CD4-positive, alpha-beta T cell (primary cell): ENCODE measurements at regions not wholly inside any gene's neighbourhood (a gene's known extent, or its start where the extent isn't known, plus 50 kb on each side); places are given as distances from the start of the nearest gene placed in this dataset.

Experiments used
- ATAC-seq: fragments of 200-7000 bp; cut with Tn5 transposase; one replicate; pipeline ENCODE4 v1.10.0; 2022; ENCODE audit warnings: mild to moderate bottlenecking; ENCODE audit not compliant: poor library complexity
- CTCF ChIA-PET: fragments of 350-600 bp; sonication (Branson Sonifier 250); formaldehyde crosslinking; loops from one replicate; lab custom pipeline; 2021; ENCODE audit warnings: antibody characterized with exemption, inconsistent platforms; lab: Charles Lee
- POLR2A ChIA-PET: fragments of 350-600 bp; sonication (Branson Sonifier 250); formaldehyde crosslinking; loops from one replicate; lab custom pipeline; 2021; ENCODE audit warnings: antibody characterized with exemption, inconsistent platforms; lab: Charles Lee
- DNase-seq, 14 experiments: peaks; one replicate each; pipeline ENCODE4 v3.0.0-alpha.2; 2013 to 2020; ENCODE audit warnings: mixed read lengths in 2 of 14
- H3K27ac ChIP-seq, 2 donors: one replicate each; pipeline versions ENCODE4 v1.5.1 to v1.7.0; 2013; ENCODE audit warnings: low read length in 2 of 2, low read depth in 1 of 2, mild to moderate bottlenecking in 1 of 2
- H3K27me3 ChIP-seq, 2 experiments: 1 replicate in 1 of 2; 2 replicates in 1 of 2; pipeline versions ENCODE4 v1.6.1 to v1.7.0; 2013; ENCODE audit warnings: low read length in 2 of 2, control low read depth in 1 of 2, mild to moderate bottlenecking in 1 of 2, moderate library complexity in 1 of 2; ENCODE audit not compliant: insufficient read depth in 2 of 2, control insufficient read depth in 1 of 2
- H3K36me3 ChIP-seq: one replicate; pipeline ENCODE4 v1.6.1; 2013; ENCODE audit warnings: low read length, control low read depth; ENCODE audit not compliant: insufficient read depth
- H3K4me1 ChIP-seq: one replicate; pipeline ENCODE4 v1.6.1; 2013; ENCODE audit warnings: low read length, control low read depth; ENCODE audit not compliant: insufficient read depth
- H3K4me3 ChIP-seq: one replicate; pipeline ENCODE4 v1.5.1; 2013; ENCODE audit warnings: mild to moderate bottlenecking, low read length, moderate library complexity
- H3K9me3 ChIP-seq, 2 experiments: 1 replicate in 1 of 2; 2 replicates in 1 of 2; pipeline versions ENCODE4 v1.6.1 to v1.7.0; 2013; ENCODE audit warnings: low read length in 2 of 2, mild to moderate bottlenecking in 2 of 2, control low read depth in 1 of 2, moderate library complexity in 1 of 2; ENCODE audit not compliant: control insufficient read depth in 1 of 2, insufficient read depth in 1 of 2
- H3K27ac Mint-ChIP-seq: one replicate; pipeline ENCODE4 v1.8.0; 2020; ENCODE audit warnings: mixed read lengths
- H3K27me3 Mint-ChIP-seq: one replicate; pipeline ENCODE4 v1.8.0; 2021; ENCODE audit warnings: mixed read lengths
- H3K36me3 Mint-ChIP-seq: one replicate; pipeline ENCODE4 v1.8.0; 2021; ENCODE audit warnings: low read depth, mixed read lengths
- H3K4me1 Mint-ChIP-seq: one replicate; pipeline ENCODE4 v1.8.0; 2021; ENCODE audit warnings: low read depth, mixed read lengths
- H3K4me3 Mint-ChIP-seq: one replicate; pipeline ENCODE4 v1.8.0; 2020; ENCODE audit warnings: mild to moderate bottlenecking, mixed read lengths
- H3K9me3 Mint-ChIP-seq: one replicate; pipeline ENCODE4 v1.8.0; 2020; ENCODE audit warnings: mixed read lengths
- intact Hi-C, 2 experiments: fragments of 100-400 bp; cut with DNase I in 1 of 2; cut with micrococcal nuclease in 1 of 2; formaldehyde crosslinking; loops; one replicate each; pipeline versions ENCODE4 v1.15.1 to v1.9.0; 2023 to 2025; cut with DNase I, micrococcal nuclease
- TF ChIP-seq, protein P1 (sequence below): fragments of 200-600 bp; IDR thresholded peaks from one replicate; pipeline ENCODE4 v1.8.0; 2022; ENCODE audit warnings: antibody characterized with exemption, mild to moderate bottlenecking

DNA sequence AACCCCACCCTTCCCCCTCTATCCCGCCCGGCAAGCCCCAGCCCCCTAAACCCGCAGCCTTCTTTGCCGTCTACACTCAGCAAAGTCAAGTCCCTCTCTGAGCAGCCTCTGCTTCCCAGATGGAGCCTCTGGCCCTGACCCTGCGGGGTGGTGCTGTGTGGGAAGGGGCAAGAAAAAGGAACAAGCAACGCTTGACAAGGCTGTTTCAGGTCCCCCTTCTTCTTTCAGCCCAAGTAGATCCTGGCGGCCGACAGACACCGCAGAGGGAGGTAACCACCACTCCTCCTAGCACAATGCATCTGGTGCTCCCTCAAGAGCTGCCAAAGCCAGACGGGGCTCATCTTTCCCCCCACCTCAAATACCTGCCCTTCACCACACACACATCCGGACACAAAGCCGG, 178.3 kb downstream of the ENGASE start:
- peaks cover 43% of the 10 kb centered on the region for H3K27me3 Mint-ChIP-seq
- Histone ChIP-seq H3K9me3 (no peaks in the 10 kb centered on the region), H3K4me3 (no peak overlapping the region), H3K36me3 (no peaks in the 10 kb centered on the region), H3K27me3 (peaks cover 18 to 22% of the 10 kb centered on the region in 2 experiments), H3K27ac (no peak overlapping the region), H3K4me1 (no peaks in the 10 kb centered on the region)
- H3K36me3 Mint-ChIP-seq, result no peaks in the 10 kb centered on the region
- ATAC-seq, result no peak
- DNase-seq, result no peak
- intact Hi-C loops, result no loop called here
- TF ChIP-seq, protein P1, sequence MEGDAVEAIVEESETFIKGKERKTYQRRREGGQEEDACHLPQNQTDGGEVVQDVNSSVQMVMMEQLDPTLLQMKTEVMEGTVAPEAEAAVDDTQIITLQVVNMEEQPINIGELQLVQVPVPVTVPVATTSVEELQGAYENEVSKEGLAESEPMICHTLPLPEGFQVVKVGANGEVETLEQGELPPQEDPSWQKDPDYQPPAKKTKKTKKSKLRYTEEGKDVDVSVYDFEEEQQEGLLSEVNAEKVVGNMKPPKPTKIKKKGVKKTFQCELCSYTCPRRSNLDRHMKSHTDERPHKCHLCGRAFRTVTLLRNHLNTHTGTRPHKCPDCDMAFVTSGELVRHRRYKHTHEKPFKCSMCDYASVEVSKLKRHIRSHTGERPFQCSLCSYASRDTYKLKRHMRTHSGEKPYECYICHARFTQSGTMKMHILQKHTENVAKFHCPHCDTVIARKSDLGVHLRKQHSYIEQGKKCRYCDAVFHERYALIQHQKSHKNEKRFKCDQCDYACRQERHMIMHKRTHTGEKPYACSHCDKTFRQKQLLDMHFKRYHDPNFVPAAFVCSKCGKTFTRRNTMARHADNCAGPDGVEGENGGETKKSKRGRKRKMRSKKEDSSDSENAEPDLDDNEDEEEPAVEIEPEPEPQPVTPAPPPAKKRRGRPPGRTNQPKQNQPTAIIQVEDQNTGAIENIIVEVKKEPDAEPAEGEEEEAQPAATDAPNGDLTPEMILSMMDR, result no peak
- H3K9me3 Mint-ChIP-seq, result no peaks in the 10 kb centered on the region
- H3K4me3 Mint-ChIP-seq, result no peak overlapping the region
- no peak overlapping the region for H3K27ac Mint-ChIP-seq
- no peaks in the 10 kb centered on the region for H3K4me1 Mint-ChIP-seq
- ChIA-PET CTCF (no interaction called here), POLR2A (no interaction called here)

DNA sequence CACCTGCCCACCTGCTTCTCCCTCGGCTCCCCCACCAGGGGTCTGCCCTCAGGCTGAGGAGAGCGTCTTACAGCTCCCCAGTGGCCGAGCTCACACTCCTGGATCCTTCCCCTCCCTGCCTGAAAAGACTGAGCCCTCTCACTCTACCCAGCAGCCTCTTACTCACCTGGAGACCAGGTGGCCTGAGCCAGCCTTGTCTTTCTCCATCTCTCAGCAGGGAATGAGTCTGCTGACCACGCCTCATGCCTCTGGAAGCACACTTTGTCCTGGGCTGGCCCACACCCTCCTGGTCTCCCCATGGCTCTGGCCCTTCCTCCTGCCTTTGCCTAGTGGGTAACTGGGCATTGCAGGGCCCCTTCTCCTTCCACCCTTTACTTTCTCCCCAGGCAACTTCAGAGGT, 177.2 kb downstream of the ENGASE start:
- DNase-seq (no peak), ATAC-seq (no peak)
- H3K9me3 Mint-ChIP-seq, result no peaks in the 10 kb centered on the region
- ChIA-PET CTCF (no interaction called here), POLR2A (no interaction called here)
- intact Hi-C loops, result no loop called here
- TF ChIP-seq, protein P1, result no peak
- H3K27ac Mint-ChIP-seq, result no peak overlapping the region
- H3K4me1 Mint-ChIP-seq, result no peaks in the 10 kb centered on the region
- Histone ChIP-seq H3K27ac (no peak overlapping the region), H3K9me3 (no peaks in the 10 kb centered on the region), H3K4me1 (no peaks in the 10 kb centered on the region), H3K27me3 (peaks cover 21 to 22% of the 10 kb centered on the region in 2 experiments), H3K4me3 (no peak overlapping the region), H3K36me3 (no peaks in the 10 kb centered on the region)
- H3K27me3 Mint-ChIP-seq, result peaks cover 45% of the 10 kb centered on the region
- H3K36me3 Mint-ChIP-seq, result no peaks in the 10 kb centered on the region
- no peak overlapping the region for H3K4me3 Mint-ChIP-seq

DNA sequence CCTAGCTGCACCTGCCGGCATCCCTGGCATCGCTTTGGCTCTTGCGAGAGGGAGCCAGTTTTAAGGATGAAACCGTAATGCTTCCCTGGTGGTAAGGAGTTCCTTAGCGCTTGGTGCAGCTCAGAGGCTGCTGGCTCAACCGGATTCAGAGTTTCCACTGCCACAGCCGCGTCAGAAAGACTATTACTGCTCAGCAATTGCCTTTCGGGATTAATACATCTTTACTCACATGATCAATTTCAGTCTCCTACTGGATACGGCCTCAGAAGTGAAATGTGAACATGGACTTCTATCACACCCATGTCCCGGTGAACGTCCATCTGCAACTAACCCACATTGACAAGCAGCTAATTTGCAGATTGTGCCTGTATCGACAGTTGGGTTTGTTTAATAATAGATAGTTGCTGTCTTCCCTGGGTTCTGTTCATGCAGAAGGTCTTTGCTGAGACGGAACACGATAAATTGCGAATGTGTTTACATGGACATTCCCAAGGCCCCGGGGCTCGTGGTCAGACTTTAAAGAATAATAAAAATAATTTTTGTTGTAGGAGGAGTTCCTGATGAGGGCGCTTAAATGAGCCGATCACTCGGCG, 175.4 kb downstream of the ENGASE start:
- no peaks in the 10 kb centered on the region for H3K9me3 ChIP-seq
- Mint-ChIP-seq H3K27me3 (peaks cover 51% of the 10 kb centered on the region), H3K9me3 (no peaks in the 10 kb centered on the region), H3K36me3 (no peaks in the 10 kb centered on the region), H3K4me3 (no peak overlapping the region), H3K27ac (no peak overlapping the region), H3K4me1 (no peaks in the 10 kb centered on the region)
- TF ChIP-seq, protein P1, result no peak
- no peaks in the 10 kb centered on the region for H3K36me3 ChIP-seq
- DNase-seq (no peak), ATAC-seq (no peak)
- H3K27ac ChIP-seq, result no peak overlapping the region
- H3K4me3 ChIP-seq, result no peak overlapping the region
- POLR2A ChIA-PET, result no interaction called here
- peaks cover 22 to 23% of the 10 kb centered on the region in 2 experiments for H3K27me3 ChIP-seq
- intact Hi-C loops, result no loop called here
- H3K4me1 ChIP-seq, result no peaks in the 10 kb centered on the region
- CTCF ChIA-PET, result no interaction called here
